Muscle of back (tissue), 3 donors: ENCODE measurements at regions not wholly inside any gene's neighbourhood (a gene's known extent, or its start where the extent isn't known, plus 50 kb on each side); places are given as distances from the start of the nearest gene placed in this dataset.
"Not testable (repeated sequence)": the region's sequence is repeated elsewhere in the genome, so short reads cannot be mapped to it uniquely, and the experiment has no call there.

ENCODE experiments used
- DNase-seq, 3 donors: peaks; one replicate each; pipeline versions ENCODE4 v3.0.0 to v3.0.0-alpha.2; 2013

- no peak for DNase-seq
These were observed 196.5 kb upstream of the STK26 start for GRCh38 chrX:131826572-131826971.

- DNase-seq = no peak
These were observed 195.2 kb upstream of the STK26 start for GRCh38 chrX:131827935-131828334.

DNA sequence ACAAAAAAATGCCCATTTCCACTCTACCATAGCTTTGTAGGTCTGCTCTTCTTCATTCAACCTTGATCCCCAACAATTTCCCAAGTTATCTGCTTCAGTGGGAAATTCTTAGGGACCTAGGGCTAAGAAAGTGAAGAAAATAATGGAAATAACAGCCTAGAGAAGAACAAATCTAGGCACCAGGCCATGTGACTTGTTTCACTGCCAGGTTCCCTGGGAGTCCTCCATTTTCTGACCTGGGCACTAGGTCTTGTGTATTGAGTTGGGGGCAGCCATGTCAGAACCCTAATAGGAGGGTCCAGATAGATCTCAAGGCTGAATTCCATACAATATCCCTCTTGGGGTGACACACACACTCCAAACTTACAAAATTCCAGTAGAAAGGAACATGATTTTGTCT lies 194.6 kb upstream of the STK26 start:
- no peak for DNase-seq

DNA sequence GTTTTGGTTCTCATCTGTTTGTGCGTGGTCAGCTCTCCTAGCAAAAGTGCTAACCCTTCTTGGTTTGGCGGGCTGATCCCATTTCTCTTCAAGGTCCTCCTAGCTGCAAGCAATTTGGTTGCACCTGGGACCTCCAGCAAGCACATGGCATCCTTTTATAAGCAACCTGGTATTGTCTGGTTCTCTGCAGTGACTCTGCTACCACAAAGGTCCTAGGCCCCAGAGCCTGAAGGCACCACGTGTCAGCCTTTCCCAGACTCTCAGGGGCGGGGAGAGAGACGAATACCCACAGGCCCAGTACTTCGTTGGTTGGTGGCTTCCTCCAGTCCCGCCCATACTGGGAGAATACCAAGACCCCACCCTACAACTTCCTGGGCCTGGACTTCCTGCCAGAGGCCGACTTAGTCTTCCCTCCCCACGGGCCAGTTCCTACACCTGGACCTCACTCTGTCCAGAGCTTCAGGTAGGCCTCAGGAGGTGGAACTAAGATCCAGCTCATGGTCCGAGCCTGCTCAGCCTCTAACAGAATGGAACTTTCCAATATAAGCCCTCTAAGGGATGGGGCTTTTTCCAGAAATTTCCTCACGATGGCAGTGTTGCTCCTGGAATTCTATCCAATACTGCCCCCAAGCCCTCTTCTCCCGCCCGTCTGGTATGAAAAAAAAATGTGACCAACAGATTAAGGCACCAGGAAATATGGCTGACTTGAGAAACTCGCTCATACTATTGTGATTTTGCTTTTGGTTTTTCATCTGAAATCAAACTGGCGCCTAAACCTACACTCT lies 192.5 kb upstream of the STK26 start:
- DNase-seq = peak; percentile 53 to 89 (median 64)

- no peak for DNase-seq
These were observed 191.9 kb upstream of the STK26 start for GRCh38 chrX:131831185-131831520.

DNA sequence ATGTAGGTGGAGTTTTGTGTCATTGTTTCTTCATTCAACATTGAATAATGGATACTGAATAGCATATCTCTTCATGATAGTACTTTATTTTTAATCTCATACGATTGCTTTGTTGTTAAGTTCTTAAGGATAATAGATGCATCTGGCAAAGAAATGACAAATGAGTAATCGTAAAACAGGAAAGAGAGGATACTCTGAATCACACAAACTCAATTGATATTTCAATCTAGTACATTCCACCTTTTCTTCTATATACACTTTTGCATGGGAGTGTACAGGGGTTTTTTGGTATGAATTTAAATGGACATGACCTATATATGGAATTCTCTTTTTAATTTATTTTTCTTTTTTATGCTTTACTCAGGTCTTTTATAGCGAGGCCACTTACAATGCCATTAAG lies 186.9 kb upstream of the STK26 start:
- DNase-seq = no peak

- DNase-seq = no peak
These were observed 185.8 kb upstream of the STK26 start for GRCh38 chrX:131837325-131837724.

DNA sequence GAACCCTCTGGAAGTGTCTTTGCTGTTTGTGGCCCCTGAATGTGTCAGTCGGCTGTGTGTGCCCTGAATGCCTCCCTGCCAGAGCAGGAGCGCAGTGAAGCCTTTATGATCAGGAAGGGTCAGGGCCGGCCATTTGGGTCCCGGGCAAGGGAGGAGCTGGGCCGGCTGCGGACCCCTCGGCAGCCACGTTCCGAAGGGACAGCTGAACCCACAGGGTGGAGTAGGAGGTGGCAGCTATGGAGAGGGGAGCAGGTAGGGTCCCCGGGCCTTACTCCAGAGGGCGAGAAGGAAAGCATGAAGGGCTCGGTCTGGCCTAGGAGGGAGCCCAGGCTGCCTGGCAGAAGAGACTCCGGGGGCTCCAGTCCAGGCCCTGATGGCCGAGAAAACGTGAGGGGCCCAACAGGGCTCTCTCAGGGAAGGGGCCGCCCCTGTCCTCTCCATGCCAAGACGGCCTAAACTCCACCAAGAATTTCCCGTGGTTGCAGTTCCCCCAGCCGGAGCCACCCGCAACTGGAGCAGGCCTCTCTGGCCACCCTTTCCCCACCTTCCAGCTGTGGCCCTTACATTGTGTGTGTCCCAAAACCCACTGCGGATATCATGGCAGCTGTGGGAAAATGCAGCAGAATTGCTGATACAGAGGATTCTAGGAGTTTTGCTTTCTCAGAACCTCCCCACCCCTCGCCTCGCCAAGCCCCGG lies 182.2 kb upstream of the STK26 start:
- no peak for DNase-seq

GRCh38 chrX:131841496-131842437 lies 181.3 kb upstream of the STK26 start:
- DNase-seq = peak; percentile 13 to 63 (median 40)

- DNase-seq = no peak
These were observed 179.1 kb upstream of the STK26 start for GRCh38 chrX:131843987-131844386.

DNA sequence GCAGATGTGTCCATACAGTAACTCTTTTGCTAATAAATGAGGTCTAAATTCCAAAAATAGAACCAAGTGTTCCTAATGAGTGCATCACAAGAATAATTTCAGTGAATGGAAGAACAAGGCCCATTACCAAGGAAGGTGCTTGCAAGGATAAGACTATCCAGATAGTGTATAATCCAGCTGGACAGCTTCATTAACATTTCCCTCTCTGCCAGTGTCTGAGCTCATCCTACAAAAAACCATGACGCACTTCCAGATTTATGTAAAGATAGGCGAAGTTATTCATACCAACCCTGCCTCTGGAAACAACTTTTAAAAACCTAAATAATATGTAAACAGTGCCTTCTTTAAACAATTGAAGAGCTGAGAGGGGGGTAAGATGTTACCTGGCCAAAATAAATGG lies 177.9 kb upstream of the STK26 start:
- no peak for DNase-seq

GRCh38 chrX:131845771-131846170 lies 177.3 kb upstream of the STK26 start:
- DNase-seq = no peak

DNA sequence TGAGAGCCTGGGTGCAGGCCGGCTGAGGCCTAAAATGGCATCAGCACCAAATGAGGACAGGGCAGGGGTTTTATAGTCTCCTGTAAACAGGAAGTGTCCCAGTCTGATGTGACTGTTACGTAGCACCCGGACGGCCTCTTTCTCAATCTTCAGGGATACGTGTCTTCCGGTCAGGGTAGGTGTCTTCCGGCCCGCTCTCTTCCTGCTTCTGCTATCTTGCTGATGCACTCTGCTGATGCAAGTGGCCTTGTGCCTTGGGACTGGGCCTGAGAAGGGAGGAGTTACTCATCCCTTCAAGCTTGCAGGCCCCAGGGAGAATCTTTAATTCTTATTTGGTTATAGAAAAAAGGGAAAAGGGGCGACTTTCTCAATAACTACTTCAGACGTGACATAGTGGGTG lies 172.1 kb upstream of the STK26 start:
- DNase-seq = not testable (repeated sequence)

DNA sequence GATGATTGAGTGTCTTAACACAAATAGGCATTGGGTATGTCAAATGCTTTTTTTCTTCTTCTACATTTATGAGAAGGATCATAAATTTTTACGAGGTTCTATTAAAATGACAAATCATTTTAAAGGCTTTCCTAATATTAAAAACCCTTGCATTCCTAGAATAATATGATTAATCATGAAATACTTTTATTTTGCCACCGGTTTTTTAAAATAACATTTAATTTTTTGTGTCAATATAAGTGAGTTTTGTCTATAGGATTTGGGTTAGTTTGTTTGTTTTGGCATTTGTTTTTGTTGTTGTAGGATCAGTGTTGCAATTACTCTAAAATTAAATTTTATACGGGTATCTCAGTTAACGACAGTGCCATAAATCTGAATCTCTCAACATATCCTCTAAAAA lies 169.7 kb upstream of the STK26 start:
- DNase-seq = no peak

GRCh38 chrX:131854581-131854980 lies 168.5 kb upstream of the STK26 start:
- DNase-seq = peak in 1 of 3 donors; percentile 7

- no peak for DNase-seq
These were observed 161.9 kb upstream of the STK26 start for GRCh38 chrX:131861088-131861787.

DNA sequence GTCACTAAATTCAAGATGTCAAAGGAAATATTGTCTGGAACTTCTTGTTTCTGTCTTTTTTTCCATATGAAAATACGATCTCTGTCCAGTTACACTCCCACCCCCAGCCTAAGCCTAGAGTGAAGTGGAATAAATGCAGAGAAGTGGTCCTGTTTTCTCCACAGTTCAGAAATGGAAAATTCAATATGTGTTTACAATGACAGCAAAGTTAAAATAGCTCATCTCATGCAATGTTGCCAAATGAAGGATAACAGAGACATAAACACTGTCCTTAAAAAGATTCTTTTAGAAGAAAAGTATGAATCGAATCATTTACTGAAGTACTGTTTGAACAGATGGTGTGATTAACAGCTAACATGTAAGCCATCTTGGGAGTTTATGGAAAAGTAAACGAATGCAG lies 160.8 kb upstream of the STK26 start:
- no peak for DNase-seq

- no peak for DNase-seq
These were observed 153.9 kb upstream of the STK26 start for GRCh38 chrX:131869182-131869581.

GRCh38 chrX:131874300-131874699 lies 148.8 kb upstream of the STK26 start:
- DNase-seq = no peak

GRCh38 chrX:131875827-131876226 lies 147.3 kb upstream of the STK26 start:
- DNase-seq = not testable (repeated sequence)

DNA sequence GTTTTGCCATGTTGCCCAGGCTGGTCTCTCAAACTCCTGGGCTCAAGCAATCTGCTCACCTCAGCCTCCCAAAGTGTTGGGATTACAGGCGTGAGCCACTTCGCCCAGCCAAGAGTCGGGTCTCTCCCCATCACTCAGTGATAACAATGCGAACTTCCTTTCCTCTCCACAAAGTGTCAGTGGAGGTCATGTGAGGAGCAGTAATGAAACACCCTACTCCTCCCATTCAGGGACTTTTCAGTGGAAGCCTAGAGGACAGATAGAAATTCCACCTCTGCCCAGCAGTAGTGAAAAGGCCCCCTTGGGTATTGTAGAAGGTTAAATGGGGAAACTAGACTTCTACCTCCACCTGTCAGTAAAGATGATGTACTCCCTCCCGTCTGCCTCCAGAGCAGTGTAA lies 141.9 kb upstream of the STK26 start:
- DNase-seq = no peak

- DNase-seq = not testable (repeated sequence)
These were observed 138.1 kb upstream of the STK26 start for GRCh38 chrX:131885042-131885441.
